Right forelimb (tissue), 1 donor: ENCODE measurements at regions not wholly inside any gene's neighbourhood (a gene's known extent, or its start where the extent isn't known, plus 50 kb on each side); places are given as distances from the start of the nearest gene placed in this dataset.
"Not testable (repeated sequence)": the region's sequence is repeated elsewhere in the genome, so short reads cannot be mapped to it uniquely, and the experiment has no call there.

ENCODE experiments used
- DNase-seq: peaks from one replicate; pipeline ENCODE4 v3.0.0-alpha.2; 2018

GRCh38 chr4:107468156-107468555 is 251.9 kb downstream of the PAPSS1 start:
- no peak for DNase-seq

- no peak for DNase-seq
Measured at GRCh38 chr4:107467461-107467860, 252.6 kb downstream of the PAPSS1 start.

- DNase-seq = no peak
Measured at GRCh38 chr4:107458194-107458593, 261.8 kb downstream of the PAPSS1 start.

GRCh38 chr4:107453987-107454386 is 266.0 kb downstream of the PAPSS1 start:
- DNase-seq = no peak

DNA sequence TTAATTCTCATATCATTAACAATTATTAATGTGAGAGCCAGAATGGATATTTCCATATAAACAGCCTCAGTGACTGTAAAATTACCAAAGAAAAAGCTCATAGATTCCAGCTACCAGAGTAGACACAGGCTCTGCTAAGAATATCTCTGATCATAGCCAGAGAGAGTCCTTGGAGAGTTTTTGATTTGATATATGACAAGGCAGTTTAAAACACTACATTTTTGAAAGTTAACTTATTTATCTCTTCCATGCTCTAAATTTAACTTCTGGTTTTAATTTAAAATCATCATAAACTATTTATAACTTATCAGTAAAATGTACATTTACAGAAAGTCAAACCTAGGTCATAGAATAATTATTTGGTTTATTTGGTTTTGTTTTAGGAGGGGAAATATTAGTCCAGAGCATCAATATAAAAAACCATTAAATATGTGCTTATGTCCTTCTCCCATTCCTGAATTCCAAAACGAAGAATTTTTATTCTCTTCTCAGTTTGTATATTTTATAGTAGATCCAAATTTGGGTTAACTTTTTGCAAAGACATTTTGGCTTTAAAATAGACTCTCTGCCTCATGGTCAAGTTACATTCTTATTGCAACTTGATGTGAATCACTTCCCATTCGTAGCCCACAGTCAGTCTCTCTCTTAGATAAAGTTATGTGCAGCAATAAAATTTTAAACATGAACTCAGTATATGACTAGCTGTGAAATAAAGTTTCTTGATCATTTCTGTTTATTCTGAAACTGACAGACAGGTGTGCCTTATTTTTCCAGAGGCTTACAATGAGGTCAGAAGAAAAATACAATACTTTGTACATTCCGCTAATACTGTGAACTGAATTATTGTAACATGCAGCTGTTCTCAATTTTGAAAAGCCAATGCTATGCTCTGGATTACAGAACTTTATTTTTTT is 267.1 kb downstream of the PAPSS1 start:
- DNase-seq = no peak

GRCh38 chr4:107449611-107450369 is 270.2 kb downstream of the PAPSS1 start:
- no peak for DNase-seq

DNA sequence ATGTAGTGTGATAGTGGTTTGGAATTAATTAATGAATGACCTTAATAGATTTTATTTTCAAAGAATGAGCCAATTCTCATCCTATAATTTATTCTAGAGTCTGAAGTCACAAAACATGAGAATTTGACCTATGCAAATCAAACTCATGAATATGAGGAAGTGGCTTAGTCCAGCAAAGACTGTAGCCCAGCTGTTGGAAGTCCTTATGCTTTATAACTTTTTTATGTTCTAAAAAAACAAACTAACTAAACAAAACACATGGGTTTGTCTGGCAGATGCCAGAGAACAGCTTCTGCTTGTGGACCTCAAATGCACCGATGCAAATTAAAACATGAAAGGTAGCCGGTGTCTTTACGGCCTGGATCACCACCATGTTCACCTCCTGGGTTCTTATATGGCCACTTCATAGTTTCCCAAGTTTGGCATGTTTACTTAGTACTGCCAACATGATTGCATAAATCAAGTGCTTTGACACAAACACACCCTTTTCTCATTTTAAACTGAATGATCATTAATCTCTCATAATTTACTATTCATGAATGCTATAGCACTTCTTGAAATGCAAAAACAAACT is 277.4 kb downstream of the PAPSS1 start:
- no peak for DNase-seq

GRCh38 chr4:107439401-107439800 is 280.6 kb downstream of the PAPSS1 start:
- DNase-seq = no peak

- not testable (repeated sequence) for DNase-seq
Measured at GRCh38 chr4:107436471-107436870, 283.6 kb downstream of the PAPSS1 start.

- DNase-seq = no peak
Measured at GRCh38 chr4:107432451-107432850, 287.6 kb downstream of the PAPSS1 start.

DNA sequence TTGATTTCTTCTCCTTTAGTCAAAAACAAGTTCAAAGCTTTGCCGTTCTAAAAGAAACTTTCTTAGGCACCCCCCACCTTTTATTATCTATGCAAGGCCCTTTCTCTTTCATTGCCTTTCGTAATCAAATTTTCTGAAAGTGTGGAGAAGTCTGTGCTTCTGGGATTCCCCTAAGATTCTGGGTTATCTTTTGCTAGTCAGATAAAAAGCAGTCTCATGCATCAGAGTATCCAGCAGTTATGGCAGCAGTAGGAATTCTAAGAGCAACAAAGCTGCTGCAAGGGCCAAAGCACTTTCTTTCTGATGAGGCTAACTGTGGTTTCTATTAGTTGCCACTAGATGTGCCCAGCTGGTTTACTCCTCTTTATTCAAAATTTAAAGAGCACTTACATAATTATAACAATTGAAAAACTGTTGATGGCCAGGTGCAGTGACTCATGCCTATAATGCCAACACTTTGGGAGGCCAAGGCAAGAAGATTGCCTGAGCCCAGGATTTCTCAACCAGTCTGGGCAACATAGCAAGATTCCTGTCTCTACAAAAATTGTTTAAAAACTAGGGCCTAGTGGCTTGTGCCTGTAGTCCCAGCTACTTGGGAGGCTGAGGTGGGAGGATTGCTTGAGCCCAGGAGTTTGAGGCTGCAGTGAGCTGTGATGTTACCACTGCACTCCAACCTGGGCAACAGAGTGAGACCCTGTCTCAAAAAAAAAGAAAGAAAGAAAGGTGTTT is 296.2 kb downstream of the PAPSS1 start:
- DNase-seq = no peak

DNA sequence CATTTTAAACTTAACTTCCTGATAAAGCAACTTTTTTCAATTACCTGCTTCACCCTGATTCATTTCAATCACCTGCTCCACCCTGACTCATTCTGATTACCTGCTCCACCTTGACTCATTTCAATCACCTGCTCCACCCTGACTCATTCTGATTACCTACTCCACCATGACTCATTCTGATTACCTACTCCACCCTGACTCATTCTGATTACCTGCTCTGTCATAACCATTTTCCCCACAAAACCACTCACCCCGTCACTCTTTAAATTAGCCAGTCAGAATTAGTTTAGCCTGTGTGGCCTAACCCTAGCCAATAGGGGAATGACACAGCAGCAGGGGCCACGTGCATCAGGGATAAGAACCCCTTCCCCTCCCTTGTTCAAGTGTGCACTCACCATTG is 300.5 kb downstream of the PAPSS1 start:
- DNase-seq = not testable (repeated sequence)

DNA sequence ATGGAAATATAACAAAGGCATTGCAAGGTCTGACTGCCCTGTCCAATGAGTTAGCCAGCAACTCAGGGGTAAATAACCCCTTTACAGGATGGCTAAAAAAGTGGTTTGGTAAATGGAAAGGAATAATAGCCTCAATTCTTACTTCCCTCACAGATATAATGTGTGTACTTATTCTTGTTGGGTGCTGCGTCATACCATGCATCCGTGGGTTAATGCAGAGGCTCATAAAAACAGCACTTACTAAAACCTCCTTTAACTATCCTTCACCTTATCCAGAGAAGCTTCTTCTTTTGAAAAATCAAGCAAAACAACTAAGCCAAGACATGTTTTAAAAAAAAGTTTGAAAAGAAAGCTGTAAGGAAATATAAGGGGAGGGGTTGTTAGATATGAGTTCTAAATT is 301.0 kb downstream of the PAPSS1 start:
- DNase-seq = no peak

GRCh38 chr4:107415490-107415889 is 304.5 kb downstream of the PAPSS1 start:
- not testable (repeated sequence) for DNase-seq

GRCh38 chr4:107409872-107410271 is 310.2 kb downstream of the PAPSS1 start:
- DNase-seq = not testable (repeated sequence)

GRCh38 chr4:107408968-107409367 is 311.1 kb downstream of the PAPSS1 start:
- DNase-seq = no peak

DNA sequence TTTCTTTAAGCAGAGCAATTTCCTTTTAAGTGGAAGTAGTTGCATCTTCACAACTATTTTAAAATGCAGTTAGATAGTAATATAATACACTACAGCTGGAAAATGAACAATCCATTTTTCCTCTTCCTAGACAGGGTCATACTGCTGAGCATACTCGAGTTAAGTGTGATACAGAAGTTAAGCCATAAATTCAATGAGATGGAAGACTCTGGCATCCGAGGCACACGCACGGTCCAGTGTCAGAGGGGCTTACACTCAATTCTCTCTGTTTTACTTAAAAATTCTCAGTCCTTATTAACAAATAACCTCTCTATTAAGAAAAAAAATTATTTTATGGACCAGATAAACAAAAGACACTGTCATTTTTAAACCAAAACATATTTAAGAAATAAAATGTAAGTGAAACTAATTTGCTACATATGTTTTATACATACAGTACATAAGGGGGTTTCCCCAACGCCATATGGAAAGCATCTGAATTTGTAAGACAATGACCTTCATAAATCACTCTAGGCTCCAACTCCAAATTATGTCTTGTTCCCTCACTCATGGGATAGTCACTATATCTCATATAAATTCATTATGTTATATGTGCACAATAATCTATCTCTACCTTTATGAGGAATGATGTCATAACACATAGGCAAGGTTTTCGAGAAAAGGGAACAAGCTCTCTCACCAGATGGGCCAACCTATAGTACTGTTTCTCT is 315.3 kb downstream of the PAPSS1 start:
- no peak for DNase-seq

GRCh38 chr4:107402291-107402690 is 317.7 kb downstream of the PAPSS1 start:
- no peak for DNase-seq

DNA sequence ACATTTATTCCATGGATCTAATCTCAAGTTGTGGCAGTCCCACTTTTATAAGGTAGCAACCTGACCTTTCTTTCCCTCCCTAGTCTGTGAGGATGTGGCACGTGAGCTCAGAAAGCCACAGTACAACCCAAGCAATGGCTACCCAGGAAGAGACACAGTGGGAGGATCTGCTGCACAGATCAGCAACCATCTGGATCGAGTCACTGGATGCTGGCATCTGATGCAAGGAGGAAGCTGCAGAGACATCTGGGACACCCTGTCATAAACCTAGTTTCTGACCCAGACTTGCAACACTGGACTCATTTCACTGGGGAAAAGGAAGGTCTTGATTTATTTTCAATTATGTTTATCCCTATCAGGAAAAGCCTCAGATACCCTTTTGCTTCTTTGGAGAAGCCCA is 327.1 kb downstream of the PAPSS1 start:
- no peak for DNase-seq

DNA sequence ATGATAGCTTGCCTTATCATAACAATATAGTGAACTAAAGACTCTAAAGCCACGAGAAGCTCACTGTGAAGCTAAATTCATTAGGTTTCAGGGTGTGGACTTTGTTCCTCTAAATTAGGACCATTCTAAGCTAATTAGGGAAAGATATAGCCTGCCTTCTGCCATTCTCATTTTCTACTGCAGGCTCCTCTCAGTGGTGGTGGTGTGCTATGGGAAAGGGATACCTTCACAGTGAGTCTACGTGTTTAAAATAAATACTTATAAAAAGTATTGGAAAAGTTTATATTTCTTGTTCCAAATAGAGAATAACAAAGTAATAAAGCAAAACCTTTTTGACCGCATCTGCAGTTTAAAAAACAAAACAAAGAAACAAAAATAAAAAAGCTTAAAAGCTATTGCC is 327.7 kb downstream of the PAPSS1 start:
- no peak for DNase-seq

GRCh38 chr4:107391630-107392028 is 328.4 kb downstream of the PAPSS1 start:
- DNase-seq = no peak

GRCh38 chr4:107391009-107391629 is 328.9 kb downstream of the PAPSS1 start:
- no peak for DNase-seq
